PC-9 (cell line): ENCODE measurements at regions not wholly inside any gene's neighbourhood (a gene's known extent, or its start where the extent isn't known, plus 50 kb on each side); places are given as distances from the start of the nearest gene placed in this dataset.

Experiments used
- BruUV-seq: library from RNA; stranded (reverse); fragments of 400-500 nt; replicated peaks from 2 replicates; lab custom pipeline; 2021; lab: Mats Ljungman, UMichigan
- CTCF ChIA-PET: fragments of 300-600 bp; sonication (Branson Sonifier 250); formaldehyde crosslinking; loops from one replicate; lab custom pipeline; 2022; ENCODE audit warnings: antibody characterized with exemption; lab: Charles Lee
- POLR2A ChIA-PET: fragments of 300-600 bp; sonication (Branson Sonifier 250); formaldehyde crosslinking; loops from one replicate; lab custom pipeline; 2022; ENCODE audit warnings: antibody characterized with exemption; ENCODE audit not compliant: unreplicated experiment; lab: Charles Lee
- DNase-seq, 2 experiments: peaks; one replicate each; pipeline versions ENCODE4 v3.0.0 to v3.0.0-alpha.2; 2015 to 2022; ENCODE audit warnings: mixed read lengths in 1 of 2
- H2AFZ ChIP-seq: fragments of 200-600 bp; sonication (generic); 2 replicates; pipeline ENCODE4 v1.8.1; 2017; ENCODE audit warnings: antibody characterized with exemption
- H3F3A ChIP-seq: fragments of 200-600 bp; sonication (generic); 2 replicates; pipeline ENCODE4 v1.8.1; 2017; ENCODE audit warnings: antibody characterized with exemption, mild to moderate bottlenecking, low read depth; ENCODE audit not compliant: insufficient read depth
- H3K27ac ChIP-seq: fragments of 200-600 bp; sonication (generic); 2 replicates; pipeline ENCODE4 v1.6.1; 2016; ENCODE audit warnings: mixed run types
- H3K27me3 ChIP-seq: fragments of 200-600 bp; sonication (generic); 2 replicates; pipeline ENCODE4 v1.6.1; 2016; ENCODE audit warnings: low read depth, mixed run types; ENCODE audit not compliant: insufficient read depth
- H3K36me3 ChIP-seq: fragments of 200-600 bp; sonication (generic); 2 replicates; pipeline ENCODE4 v1.6.1; 2016; ENCODE audit warnings: low read depth, mixed run types
- H3K4me1 ChIP-seq: fragments of 200-600 bp; sonication (generic); replicated peaks from 2 replicates; pipeline ENCODE4 v1.6.1; 2016; ENCODE audit warnings: mixed run types; ENCODE audit not compliant: insufficient read depth
- H3K4me2 ChIP-seq: fragments of 200-600 bp; sonication (generic); 2 replicates; pipeline ENCODE4 v1.6.1; 2017; ENCODE audit warnings: mixed run types
- H3K4me3 ChIP-seq: fragments of 200-600 bp; sonication (generic); 2 replicates; pipeline ENCODE4 v1.6.1; 2016; ENCODE audit warnings: mixed run types
- H3K79me2 ChIP-seq: fragments of 200-600 bp; sonication (generic); 2 replicates; pipeline ENCODE4 v1.6.1; 2017; ENCODE audit warnings: low read depth, mixed run types
- H3K9me2 ChIP-seq: fragments of 200-600 bp; sonication (generic); 2 replicates; pipeline ENCODE4 v1.8.1; 2017; ENCODE audit warnings: mild to moderate bottlenecking; ENCODE audit not compliant: insufficient read depth
- H3K9me3 ChIP-seq: fragments of 200-600 bp; sonication (generic); 2 replicates; pipeline ENCODE4 v1.8.1; 2016; ENCODE audit warnings: low read depth; ENCODE audit not compliant: insufficient read depth
- H4K20me1 ChIP-seq: fragments of 200-600 bp; sonication (generic); 2 replicates; pipeline ENCODE4 v1.8.1; 2017; ENCODE audit not compliant: insufficient read depth
- CTCF ChIP-seq: fragments of 200-600 bp; sonication (generic); conservative IDR thresholded peaks from 2 replicates; pipeline ENCODE4 v1.6.1; 2017; ENCODE audit warnings: mixed run types, antibody characterized with exemption, mild to moderate bottlenecking, moderate library complexity
- EZH2 ChIP-seq: fragments of 200-600 bp; sonication (generic); IDR thresholded peaks from 2 replicates; pipeline ENCODE4 v1.8.0; 2017; ENCODE audit warnings: antibody characterized with exemption, low read depth
- intact Hi-C: fragments of 100-400 bp; cut with micrococcal nuclease; formaldehyde crosslinking; loops from one replicate; pipeline ENCODE4 v1.10.0; 2022; ENCODE audit not compliant: unreplicated experiment

- intact Hi-C loops = no loop called here
- H3K27me3 ChIP-seq = no peaks in the 10 kb centered on the region
- no peaks in the 10 kb centered on the region for H4K20me1 ChIP-seq
- no peak overlapping the region for H3K4me3 ChIP-seq
- no peaks in the 10 kb centered on the region for H3K4me1 ChIP-seq
- TF ChIP-seq CTCF (no peak), EZH2 (no peak)
- H3K27ac ChIP-seq = no peak overlapping the region
- H3K9me3 ChIP-seq = no peaks in the 10 kb centered on the region
- no peaks in the 10 kb centered on the region for H3K36me3 ChIP-seq
- DNase-seq = no peak
- CTCF ChIA-PET = no interaction called here
- POLR2A ChIA-PET = no interaction called here
- no TSS peak for BruUV-seq
- no peaks in the 10 kb centered on the region for H3F3A ChIP-seq
- no peaks in the 10 kb centered on the region for H3K9me2 ChIP-seq
- no peak overlapping the region for H2AFZ ChIP-seq
- H3K79me2 ChIP-seq = no peaks in the 10 kb centered on the region
- H3K4me2 ChIP-seq = no peak overlapping the region
Observed at GRCh38 chr2:7704296-7704865, 787.2 kb downstream of the RNF144A start.

GRCh38 chr2:7706791-7707190 is 789.6 kb downstream of the RNF144A start:
- Histone ChIP-seq H3K9me2 (no peaks in the 10 kb centered on the region), H3K4me3 (no peak overlapping the region), H4K20me1 (no peaks in the 10 kb centered on the region), H3F3A (no peaks in the 10 kb centered on the region), H3K27me3 (no peaks in the 10 kb centered on the region), H3K9me3 (no peaks in the 10 kb centered on the region), H3K27ac (no peak overlapping the region), H3K79me2 (no peaks in the 10 kb centered on the region), H3K4me2 (no peak overlapping the region), H3K36me3 (no peaks in the 10 kb centered on the region), H2AFZ (no peak overlapping the region), H3K4me1 (no peaks in the 10 kb centered on the region)
- ChIA-PET POLR2A (no interaction called here), CTCF (no interaction called here)
- BruUV-seq = no TSS peak
- no peak for TF ChIP-seq CTCF
- intact Hi-C loops = no loop called here
- DNase-seq = no peak

- Histone ChIP-seq H3K27ac (no peak overlapping the region), H3K9me2 (no peaks in the 10 kb centered on the region), H3K27me3 (no peaks in the 10 kb centered on the region), H4K20me1 (no peaks in the 10 kb centered on the region), H3K4me2 (no peak overlapping the region), H3K4me3 (no peak overlapping the region), H3K36me3 (no peaks in the 10 kb centered on the region), H3K4me1 (no peaks in the 10 kb centered on the region), H3K9me3 (no peaks in the 10 kb centered on the region), H3F3A (no peaks in the 10 kb centered on the region), H3K79me2 (no peaks in the 10 kb centered on the region), H2AFZ (no peak overlapping the region)
- ChIA-PET CTCF (no interaction called here), POLR2A (no interaction called here)
- no peak for DNase-seq
- intact Hi-C loops = no loop called here
- no TSS peak for BruUV-seq
- TF ChIP-seq CTCF (no peak), EZH2 (no peak)
Observed at GRCh38 chr2:7707723-7708122, 790.5 kb downstream of the RNF144A start.
